ENCODE measurements at regions not wholly inside any gene's neighbourhood (a gene's known extent, or its start where the extent isn't known, plus 50 kb on each side); places are given as distances from the start of the nearest gene placed in this dataset.

- Histone ChIP-seq H3F3A (ENCODE audit: low read depth) (no peaks in the 10 kb centered on the region), H3K36me3 (ENCODE audit: insufficient read depth, low read length) (no peaks in the 10 kb centered on the region), H3K9me2 (replicated peaks; ENCODE audit: low read depth, low read length) (no peaks in the 10 kb centered on the region), H3K9me3 (ENCODE audit: insufficient read depth, low read depth, low read length) (no peaks in the 10 kb centered on the region), H3K4me2 (ENCODE audit: low read depth, low read length, poor library complexity, severe bottlenecking) (peak overlapping the region; percentile 0), H3K4me1 (ENCODE audit: insufficient read depth, low read length, poor library complexity, severe bottlenecking) (peaks cover 32% of the 10 kb centered on the region), H3K9ac (ENCODE audit: low read depth, low read length, poor library complexity, severe bottlenecking) (no peak overlapping the region), H3K27me3 (ENCODE audit: insufficient read depth, low read length, poor library complexity, severe bottlenecking) (no peaks in the 10 kb centered on the region), H3K4me3 (ENCODE audit: low read length, poor library complexity, severe bottlenecking) (no peak overlapping the region), H4K20me1 (ENCODE audit: insufficient read depth, low read length, poor library complexity, severe bottlenecking) (no peaks in the 10 kb centered on the region), H2AFZ (ENCODE audit: low read length) (no peak overlapping the region), H3K79me2 (ENCODE audit: insufficient read depth, low read length) (no peaks in the 10 kb centered on the region)
- no peak for TF ChIP-seq CTCF (conservative IDR thresholded peaks at IDR 0.05; ENCODE audit: low read length)
- TF ChIP-seq EZH2phosphoT487 (IDR thresholded peaks at IDR 0.05; ENCODE audit: borderline replicate concordance), result no peak
These were observed 268.6 kb upstream of the PDGFD start for GRCh38 chr11:104432526-104432925.

GRCh38 chr11:104422324-104422944 is 258.5 kb upstream of the PDGFD start:
- H3F3A ChIP-seq (ENCODE audit: low read depth), result no peaks in the 10 kb centered on the region
- no peaks in the 10 kb centered on the region for H4K20me1 ChIP-seq (ENCODE audit: insufficient read depth, low read length, poor library complexity, severe bottlenecking)
- H3K9me3 ChIP-seq (ENCODE audit: insufficient read depth, low read depth, low read length), result no peaks in the 10 kb centered on the region
- H3K27me3 ChIP-seq (ENCODE audit: insufficient read depth, low read length, poor library complexity, severe bottlenecking), result no peaks in the 10 kb centered on the region
- no peak overlapping the region for H2AFZ ChIP-seq (ENCODE audit: low read length)
- H3K9ac ChIP-seq (ENCODE audit: low read depth, low read length, poor library complexity, severe bottlenecking), result no peak overlapping the region
- H3K4me2 ChIP-seq (ENCODE audit: low read depth, low read length, poor library complexity, severe bottlenecking), result no peak overlapping the region
- no peaks in the 10 kb centered on the region for H3K4me1 ChIP-seq (ENCODE audit: insufficient read depth, low read length, poor library complexity, severe bottlenecking)
- no peaks in the 10 kb centered on the region for H3K36me3 ChIP-seq (ENCODE audit: insufficient read depth, low read length)
- no peak for TF ChIP-seq CTCF (conservative IDR thresholded peaks at IDR 0.05; ENCODE audit: low read length)
- no peak for TF ChIP-seq EZH2phosphoT487 (IDR thresholded peaks at IDR 0.05; ENCODE audit: borderline replicate concordance)
- no peak overlapping the region for H3K4me3 ChIP-seq (ENCODE audit: low read length, poor library complexity, severe bottlenecking)
- no peaks in the 10 kb centered on the region for H3K79me2 ChIP-seq (ENCODE audit: insufficient read depth, low read length)
- no peaks in the 10 kb centered on the region for H3K9me2 ChIP-seq (replicated peaks; ENCODE audit: low read depth, low read length)

GRCh38 chr11:104410336-104410735 is 246.4 kb upstream of the PDGFD start:
- Histone ChIP-seq H3K79me2 (ENCODE audit: insufficient read depth, low read length) (no peaks in the 10 kb centered on the region), H3K9me2 (replicated peaks; ENCODE audit: low read depth, low read length) (no peaks in the 10 kb centered on the region), H3K4me2 (ENCODE audit: low read depth, low read length, poor library complexity, severe bottlenecking) (no peak overlapping the region), H3K9me3 (ENCODE audit: insufficient read depth, low read depth, low read length) (no peaks in the 10 kb centered on the region), H3F3A (ENCODE audit: low read depth) (no peaks in the 10 kb centered on the region), H2AFZ (ENCODE audit: low read length) (no peak overlapping the region), H4K20me1 (ENCODE audit: insufficient read depth, low read length, poor library complexity, severe bottlenecking) (no peaks in the 10 kb centered on the region), H3K27me3 (ENCODE audit: insufficient read depth, low read length, poor library complexity, severe bottlenecking) (no peaks in the 10 kb centered on the region), H3K4me3 (ENCODE audit: low read length, poor library complexity, severe bottlenecking) (no peak overlapping the region), H3K9ac (ENCODE audit: low read depth, low read length, poor library complexity, severe bottlenecking) (no peak overlapping the region), H3K4me1 (ENCODE audit: insufficient read depth, low read length, poor library complexity, severe bottlenecking) (peaks cover 3% of the 10 kb centered on the region), H3K36me3 (ENCODE audit: insufficient read depth, low read length) (no peaks in the 10 kb centered on the region)
- TF ChIP-seq CTCF (conservative IDR thresholded peaks at IDR 0.05; ENCODE audit: low read length) (no peak), EZH2phosphoT487 (IDR thresholded peaks at IDR 0.05; ENCODE audit: borderline replicate concordance) (no peak)

Measured in Loucy (cell line).